OCI-LY1 (cell line): ENCODE measurements at regions not wholly inside any gene's neighbourhood (a gene's known extent, or its start where the extent isn't known, plus 50 kb on each side); places are given as distances from the start of the nearest gene placed in this dataset.

ENCODE experiments used
- H2AFZ ChIP-seq: fragments of 200-600 bp; sonication (generic), shearing (Covaris generic); 2 replicates; pipeline ENCODE4 v1.6.0; 2014; ENCODE audit warnings: antibody characterized with exemption, mild to moderate bottlenecking, low read length
- H3F3A ChIP-seq: fragments of 200-600 bp; sonication (generic), shearing (Covaris generic); 2 replicates; pipeline ENCODE4 v1.6.0; 2014; ENCODE audit warnings: mild to moderate bottlenecking, antibody characterized with exemption, low read length, moderate library complexity; ENCODE audit not compliant: insufficient read depth
- H3K27ac ChIP-seq: fragments of 200-600 bp; sonication (generic); 2 replicates; pipeline ENCODE4 v1.5.1; 2014; ENCODE audit warnings: low read length, mixed run types, mild to moderate bottlenecking, low read depth; ENCODE audit not compliant: poor library complexity, severe bottlenecking
- H3K27me3 ChIP-seq: fragments of 200-600 bp; sonication (generic); 2 replicates; pipeline ENCODE4 v1.6.0; 2014; ENCODE audit warnings: antibody characterized with exemption, mild to moderate bottlenecking, low read length, moderate library complexity; ENCODE audit not compliant: insufficient read depth
- H3K36me3 ChIP-seq: fragments of 200-600 bp; sonication (generic); 2 replicates; pipeline ENCODE4 v1.6.1; 2014; ENCODE audit warnings: mild to moderate bottlenecking, antibody characterized with exemption, low read length, moderate library complexity, mixed read lengths; ENCODE audit not compliant: insufficient read depth
- H3K4me1 ChIP-seq: fragments of 200-600 bp; sonication (generic); 2 replicates; pipeline ENCODE4 v1.5.1; 2014; ENCODE audit warnings: mild to moderate bottlenecking, low read length, moderate library complexity; ENCODE audit not compliant: insufficient read depth, severe bottlenecking
- H3K4me2 ChIP-seq: fragments of 200-600 bp; sonication (generic), shearing (Covaris generic); 2 replicates; pipeline ENCODE4 v1.6.1; 2014; ENCODE audit warnings: low read length
- H3K4me3 ChIP-seq: fragments of 200-600 bp; sonication (generic); 2 replicates; pipeline ENCODE4 v1.5.1; 2014; ENCODE audit warnings: low read length, low read depth, mild to moderate bottlenecking, mixed read lengths; ENCODE audit not compliant: poor library complexity, severe bottlenecking
- H3K79me2 ChIP-seq: fragments of 200-600 bp; shearing (Covaris generic); 2 replicates; pipeline ENCODE4 v1.6.1; 2016; ENCODE audit warnings: mixed run types, low read length, mixed read lengths; ENCODE audit not compliant: insufficient read depth
- H3K9ac ChIP-seq: fragments of 200-600 bp; sonication (generic), shearing (Covaris generic); 2 replicates; pipeline ENCODE4 v1.6.1; 2014; ENCODE audit warnings: mild to moderate bottlenecking, low read length, mixed read lengths
- H3K9me2 ChIP-seq: fragments of 200-600 bp; sonication (generic), shearing (Covaris generic); 2 replicates; pipeline ENCODE4 v1.6.1; 2014; ENCODE audit warnings: low read depth, mild to moderate bottlenecking, low read length, mixed read lengths
- H3K9me3 ChIP-seq: fragments of 200-600 bp; shearing (Covaris generic); 2 replicates; pipeline ENCODE4 v1.6.1; 2014; ENCODE audit warnings: low read length, mixed read lengths
- H4K20me1 ChIP-seq: fragments of 200-600 bp; sonication (generic), shearing (Covaris generic); 2 replicates; pipeline ENCODE4 v1.6.0; 2016; ENCODE audit warnings: mild to moderate bottlenecking, low read length; ENCODE audit not compliant: insufficient read depth
- EZH2 ChIP-seq: fragments of 200-600 bp; sonication (generic), shearing (Covaris generic); IDR thresholded peaks from 2 replicates; pipeline ENCODE4 v1.8.0; 2017; ENCODE audit warnings: borderline replicate concordance, mixed run types, mild to moderate bottlenecking, antibody characterized with exemption, low read length, moderate library complexity, mixed read lengths
- TF ChIP-seq, protein P1 (sequence below): fragments of 200-600 bp; sonication (generic), shearing (Covaris generic); IDR thresholded peaks from 2 replicates; pipeline ENCODE4 v1.5.1; 2017; ENCODE audit warnings: mild to moderate bottlenecking, antibody characterized with exemption, low read length, moderate library complexity, mixed read lengths

GRCh38 chr14:105971593-105972500 lies 445.5 kb downstream of the TMEM121 start:
- H3K4me2 ChIP-seq, result no peak overlapping the region
- no peaks in the 10 kb centered on the region for H3K9me2 ChIP-seq
- H3F3A ChIP-seq, result no peaks in the 10 kb centered on the region
- H3K9me3 ChIP-seq, result no peaks in the 10 kb centered on the region
- H4K20me1 ChIP-seq, result no peaks in the 10 kb centered on the region
- H3K9ac ChIP-seq, result no peak overlapping the region
- H3K27ac ChIP-seq, result no peak overlapping the region
- no peaks in the 10 kb centered on the region for H3K4me1 ChIP-seq
- H3K36me3 ChIP-seq, result no peaks in the 10 kb centered on the region
- H3K4me3 ChIP-seq, result no peak overlapping the region
- H3K27me3 ChIP-seq, result no peaks in the 10 kb centered on the region
- no peak overlapping the region for H2AFZ ChIP-seq
- no peak for TF ChIP-seq EZH2
- TF ChIP-seq, protein P1, sequence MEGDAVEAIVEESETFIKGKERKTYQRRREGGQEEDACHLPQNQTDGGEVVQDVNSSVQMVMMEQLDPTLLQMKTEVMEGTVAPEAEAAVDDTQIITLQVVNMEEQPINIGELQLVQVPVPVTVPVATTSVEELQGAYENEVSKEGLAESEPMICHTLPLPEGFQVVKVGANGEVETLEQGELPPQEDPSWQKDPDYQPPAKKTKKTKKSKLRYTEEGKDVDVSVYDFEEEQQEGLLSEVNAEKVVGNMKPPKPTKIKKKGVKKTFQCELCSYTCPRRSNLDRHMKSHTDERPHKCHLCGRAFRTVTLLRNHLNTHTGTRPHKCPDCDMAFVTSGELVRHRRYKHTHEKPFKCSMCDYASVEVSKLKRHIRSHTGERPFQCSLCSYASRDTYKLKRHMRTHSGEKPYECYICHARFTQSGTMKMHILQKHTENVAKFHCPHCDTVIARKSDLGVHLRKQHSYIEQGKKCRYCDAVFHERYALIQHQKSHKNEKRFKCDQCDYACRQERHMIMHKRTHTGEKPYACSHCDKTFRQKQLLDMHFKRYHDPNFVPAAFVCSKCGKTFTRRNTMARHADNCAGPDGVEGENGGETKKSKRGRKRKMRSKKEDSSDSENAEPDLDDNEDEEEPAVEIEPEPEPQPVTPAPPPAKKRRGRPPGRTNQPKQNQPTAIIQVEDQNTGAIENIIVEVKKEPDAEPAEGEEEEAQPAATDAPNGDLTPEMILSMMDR, result no peak
- no peaks in the 10 kb centered on the region for H3K79me2 ChIP-seq

- no peak overlapping the region for H3K4me2 ChIP-seq
- TF ChIP-seq, protein P1, result peak; percentile 82
- no peak for TF ChIP-seq EZH2
- H3K36me3 ChIP-seq, result no peaks in the 10 kb centered on the region
- no peaks in the 10 kb centered on the region for H3F3A ChIP-seq
- H3K27me3 ChIP-seq, result no peaks in the 10 kb centered on the region
- H3K4me3 ChIP-seq, result no peak overlapping the region
- no peak overlapping the region for H2AFZ ChIP-seq
- no peaks in the 10 kb centered on the region for H3K9me2 ChIP-seq
- H3K27ac ChIP-seq, result no peak overlapping the region
- no peak overlapping the region for H3K9ac ChIP-seq
- H3K79me2 ChIP-seq, result no peaks in the 10 kb centered on the region
- no peaks in the 10 kb centered on the region for H3K4me1 ChIP-seq
- no peaks in the 10 kb centered on the region for H4K20me1 ChIP-seq
- H3K9me3 ChIP-seq, result no peaks in the 10 kb centered on the region
These were observed 448.5 kb downstream of the TMEM121 start for GRCh38 chr14:105974902-105975301.

GRCh38 chr14:105978618-105979295 lies 452.4 kb downstream of the TMEM121 start:
- no peaks in the 10 kb centered on the region for H4K20me1 ChIP-seq
- H3K4me2 ChIP-seq, result no peak overlapping the region
- no peaks in the 10 kb centered on the region for H3K9me3 ChIP-seq
- H3K27me3 ChIP-seq, result no peaks in the 10 kb centered on the region
- H3F3A ChIP-seq, result no peaks in the 10 kb centered on the region
- H3K9me2 ChIP-seq, result no peaks in the 10 kb centered on the region
- no peak overlapping the region for H3K27ac ChIP-seq
- H3K4me1 ChIP-seq, result no peaks in the 10 kb centered on the region
- H3K79me2 ChIP-seq, result no peaks in the 10 kb centered on the region
- H3K36me3 ChIP-seq, result no peaks in the 10 kb centered on the region
- H2AFZ ChIP-seq, result no peak overlapping the region
- H3K4me3 ChIP-seq, result no peak overlapping the region
- no peak overlapping the region for H3K9ac ChIP-seq
- TF ChIP-seq, protein P1, result no peak
- TF ChIP-seq EZH2, result no peak
